SK-N-MC (cell line): ENCODE measurements at regions not wholly inside any gene's neighbourhood (a gene's known extent, or its start where the extent isn't known, plus 50 kb on each side); places are given as distances from the start of the nearest gene placed in this dataset.

Experiments used
- DNase-seq: peaks from one replicate; pipeline ENCODE4 v3.0.0-alpha.2; 2011; ENCODE audit warnings: low read depth, low spot score
- H3K27ac ChIP-seq: fragments of 200-600 bp; sonication (generic); 2 replicates; pipeline ENCODE4 v1.5.1; 2016; ENCODE audit warnings: mixed run types
- H3K36me3 ChIP-seq: fragments of 200-600 bp; sonication (generic); 2 replicates; pipeline ENCODE4 v1.6.1; 2017; ENCODE audit warnings: antibody characterized with exemption, low read length, mixed read lengths; ENCODE audit not compliant: insufficient read depth
- H3K4me3 ChIP-seq: fragments of 200-600 bp; sonication (generic); 2 replicates; pipeline ENCODE4 v1.5.1; 2016
- H3K9ac ChIP-seq: fragments of 200-600 bp; sonication (generic); 2 replicates; pipeline ENCODE4 v1.8.0; 2017; ENCODE audit warnings: mixed run types, mixed read lengths; ENCODE audit not compliant: insufficient read length
- H3K9me3 ChIP-seq: fragments of 200-600 bp; sonication (generic); 2 replicates; pipeline ENCODE4 v1.6.1; 2017; ENCODE audit warnings: low read depth, mild to moderate bottlenecking, antibody characterized with exemption, low read length, moderate library complexity, mixed read lengths
- EZH2 ChIP-seq: fragments of 200-600 bp; sonication (generic); IDR thresholded peaks from one replicate; pipeline ENCODE4 v1.6.1; 2017; ENCODE audit warnings: antibody characterized with exemption
- FOXP2 ChIP-seq: optimal IDR thresholded peaks from 2 replicates; pipeline ENCODE3; 2011; ENCODE audit warnings: mild to moderate bottlenecking, moderate library complexity; ENCODE audit not compliant: insufficient read depth; ENCODE audit errors: extremely low read length, control extremely low read depth
- POLR2AphosphoS5 ChIP-seq: IDR thresholded peaks from 2 replicates; pipeline ENCODE4 v1.6.1; 2012; ENCODE audit warnings: mild to moderate bottlenecking, low read depth, low read length, borderline replicate concordance

DNA sequence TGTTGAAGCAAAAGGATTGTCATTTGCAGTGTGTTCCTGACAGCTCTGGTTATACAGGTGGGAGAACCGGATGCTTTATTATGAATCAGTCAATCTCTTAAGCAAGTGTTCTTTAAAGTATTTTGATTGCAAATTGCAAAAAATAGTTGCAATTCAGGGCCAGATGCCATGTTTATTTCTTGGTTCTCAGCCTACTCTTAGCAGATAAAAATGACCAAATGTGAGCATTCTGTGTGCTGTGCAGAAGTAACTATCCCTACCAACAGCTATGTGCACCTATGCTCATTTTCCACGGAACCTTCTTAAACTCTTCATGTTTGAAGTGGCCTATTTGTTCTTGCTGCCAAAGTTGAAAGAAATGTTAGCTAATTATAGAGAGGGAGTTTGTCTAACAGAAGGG is 262.3 kb upstream of the RASGRP1 start:
- no peak for DNase-seq

DNA sequence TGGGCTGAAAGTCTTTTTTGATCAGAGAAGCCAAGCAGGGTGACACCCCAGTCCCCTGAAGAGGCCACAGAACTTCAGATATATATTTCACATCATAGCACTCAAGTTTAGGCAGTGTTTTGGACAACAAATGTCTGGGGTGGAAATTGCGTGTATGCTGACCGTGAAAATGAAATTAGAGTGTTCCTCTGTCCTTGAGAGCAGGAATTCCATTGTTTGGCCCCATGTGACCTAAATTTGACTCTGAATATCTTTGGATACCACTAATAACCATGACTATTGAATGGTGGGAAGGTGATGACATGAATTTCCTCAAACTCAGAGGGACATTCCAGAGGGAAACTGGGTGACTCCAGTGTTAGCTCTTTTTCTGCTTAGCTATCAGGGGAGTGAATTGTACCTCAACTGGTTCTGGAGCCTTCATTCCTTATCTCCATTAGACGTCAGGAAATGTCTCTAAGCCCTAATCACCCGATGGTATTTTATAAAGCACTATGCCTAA is 263.5 kb upstream of the RASGRP1 start:
- H3K27ac ChIP-seq, result no peak overlapping the region
- H3K9me3 ChIP-seq, result no peaks in the 10 kb centered on the region
- DNase-seq, result no peak
- no peaks in the 10 kb centered on the region for H3K36me3 ChIP-seq
- TF ChIP-seq POLR2AphosphoS5, result no peak
- TF ChIP-seq EZH2, result no peak
- no peak for TF ChIP-seq FOXP2
- no peak overlapping the region for H3K4me3 ChIP-seq
- H3K9ac ChIP-seq, result no peak overlapping the region

More for the DNA sequence above, 262.3 kb upstream of the RASGRP1 start:
- Histone ChIP-seq H3K9ac (no peak overlapping the region), H3K36me3 (no peaks in the 10 kb centered on the region), H3K4me3 (no peak overlapping the region), H3K27ac (no peak overlapping the region), H3K9me3 (no peaks in the 10 kb centered on the region)
- TF ChIP-seq FOXP2 (no peak), EZH2 (no peak), POLR2AphosphoS5 (no peak)

DNA sequence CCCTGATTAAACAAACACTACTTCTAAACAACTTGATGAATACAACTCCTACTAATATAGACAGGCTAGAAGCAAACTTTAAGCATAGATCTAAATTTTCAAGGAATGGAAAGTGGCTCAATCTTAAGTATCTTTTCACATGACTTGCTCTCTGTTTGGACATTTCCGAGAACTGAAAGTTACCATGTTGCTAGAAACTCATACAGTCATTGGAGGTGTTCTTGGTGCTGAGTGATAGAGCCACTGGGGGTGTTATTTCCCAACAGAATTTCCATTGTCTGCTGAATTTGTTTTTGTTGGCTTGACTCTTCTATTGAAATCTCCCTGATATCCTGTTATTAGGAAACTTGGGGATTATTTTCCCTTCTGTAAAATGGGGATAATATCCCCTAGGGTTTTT is 264.5 kb upstream of the RASGRP1 start:
- H3K36me3 ChIP-seq, result no peaks in the 10 kb centered on the region
- no peaks in the 10 kb centered on the region for H3K9me3 ChIP-seq
- no peak overlapping the region for H3K27ac ChIP-seq
- no peak for DNase-seq
- H3K9ac ChIP-seq, result no peak overlapping the region
- no peak overlapping the region for H3K4me3 ChIP-seq
- TF ChIP-seq POLR2AphosphoS5, result no peak
- no peak for TF ChIP-seq FOXP2
- TF ChIP-seq EZH2, result no peak

GRCh38 chr15:38842226-38842625 is 277.6 kb upstream of the RASGRP1 start:
- Histone ChIP-seq H3K4me3 (no peak overlapping the region), H3K9me3 (no peaks in the 10 kb centered on the region), H3K27ac (no peak overlapping the region), H3K36me3 (no peaks in the 10 kb centered on the region), H3K9ac (no peak overlapping the region)
- DNase-seq, result no peak
- TF ChIP-seq FOXP2 (no peak), EZH2 (no peak), POLR2AphosphoS5 (no peak)

- Histone ChIP-seq H3K36me3 (no peaks in the 10 kb centered on the region), H3K9ac (no peak overlapping the region), H3K4me3 (no peak overlapping the region), H3K27ac (no peak overlapping the region), H3K9me3 (no peaks in the 10 kb centered on the region)
- no peak for DNase-seq
- TF ChIP-seq EZH2, result no peak
- TF ChIP-seq POLR2AphosphoS5, result no peak
- TF ChIP-seq FOXP2, result no peak
Measured at GRCh38 chr15:38843051-38843501, 278.5 kb upstream of the RASGRP1 start.

DNA sequence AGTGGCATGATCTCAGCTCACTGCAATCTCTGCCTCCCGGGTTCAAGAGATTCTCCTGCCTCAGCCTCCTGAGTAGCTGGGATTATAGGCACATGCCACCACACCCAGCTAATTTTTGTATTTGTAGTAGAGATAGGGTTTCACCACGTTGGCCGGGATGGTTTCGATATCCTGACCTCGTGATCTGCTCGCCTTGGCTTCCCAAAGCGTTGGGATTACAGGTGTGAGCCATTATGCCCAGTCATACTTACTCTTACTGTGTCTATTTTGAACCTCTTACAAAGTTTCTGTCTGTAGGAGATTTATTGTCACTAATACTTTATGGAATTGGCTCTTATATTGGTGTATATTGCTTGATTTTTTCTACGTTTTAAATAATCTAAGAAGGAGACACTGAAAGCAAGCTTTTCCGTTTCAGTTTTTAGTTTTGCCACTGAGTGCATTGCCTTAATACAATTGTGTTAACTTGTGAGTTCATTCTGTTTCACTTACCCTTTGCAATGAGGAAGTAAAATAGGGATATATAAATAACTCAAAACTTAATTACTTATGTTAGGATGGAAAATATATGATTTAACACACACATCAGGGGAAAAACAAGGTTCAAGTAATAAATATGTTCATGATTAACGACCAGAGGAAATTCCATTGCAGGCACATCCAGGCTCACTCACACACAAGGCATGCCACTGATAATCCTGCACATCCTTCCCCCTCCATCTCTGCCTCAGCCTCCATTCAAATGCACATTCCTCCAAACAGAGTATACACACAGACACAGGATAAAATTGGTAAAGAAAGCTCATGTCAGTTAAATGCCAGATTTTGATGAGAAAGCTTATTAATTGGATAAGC is 279.3 kb upstream of the RASGRP1 start:
- Histone ChIP-seq H3K9ac (no peak overlapping the region), H3K27ac (no peak overlapping the region), H3K4me3 (no peak overlapping the region), H3K9me3 (no peaks in the 10 kb centered on the region), H3K36me3 (no peaks in the 10 kb centered on the region)
- no peak for DNase-seq
- TF ChIP-seq EZH2 (no peak), POLR2AphosphoS5 (no peak), FOXP2 (no peak)

DNA sequence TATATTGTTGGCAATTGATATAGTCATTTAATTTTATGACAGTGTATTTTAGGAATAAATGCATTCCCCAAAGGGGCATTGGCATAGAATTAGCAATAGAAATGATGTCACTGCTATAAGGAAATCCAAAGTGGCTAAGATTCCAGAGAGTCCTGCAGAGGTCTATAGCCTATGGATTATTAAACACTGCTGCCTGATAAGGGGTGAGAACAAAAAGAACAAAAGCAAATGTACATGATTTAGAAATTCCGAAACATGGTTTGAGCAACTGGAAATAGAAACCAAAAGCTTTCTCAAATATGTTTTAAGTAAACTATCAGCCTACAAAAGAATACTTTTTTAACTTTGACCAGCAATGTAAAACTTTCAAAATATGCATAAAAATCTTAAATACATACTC is 280.1 kb upstream of the RASGRP1 start:
- TF ChIP-seq POLR2AphosphoS5, result no peak
- TF ChIP-seq EZH2, result no peak
- no peak for TF ChIP-seq FOXP2
- Histone ChIP-seq H3K4me3 (no peak overlapping the region), H3K9me3 (no peaks in the 10 kb centered on the region), H3K27ac (no peak overlapping the region), H3K36me3 (no peaks in the 10 kb centered on the region), H3K9ac (no peak overlapping the region)
- no peak for DNase-seq

GRCh38 chr15:38846346-38846745 is 281.7 kb upstream of the RASGRP1 start:
- Histone ChIP-seq H3K36me3 (no peaks in the 10 kb centered on the region), H3K27ac (no peak overlapping the region), H3K9ac (no peak overlapping the region), H3K9me3 (no peaks in the 10 kb centered on the region), H3K4me3 (no peak overlapping the region)
- DNase-seq, result no peak
- TF ChIP-seq POLR2AphosphoS5, result no peak
- TF ChIP-seq EZH2, result no peak
- no peak for TF ChIP-seq FOXP2

DNA sequence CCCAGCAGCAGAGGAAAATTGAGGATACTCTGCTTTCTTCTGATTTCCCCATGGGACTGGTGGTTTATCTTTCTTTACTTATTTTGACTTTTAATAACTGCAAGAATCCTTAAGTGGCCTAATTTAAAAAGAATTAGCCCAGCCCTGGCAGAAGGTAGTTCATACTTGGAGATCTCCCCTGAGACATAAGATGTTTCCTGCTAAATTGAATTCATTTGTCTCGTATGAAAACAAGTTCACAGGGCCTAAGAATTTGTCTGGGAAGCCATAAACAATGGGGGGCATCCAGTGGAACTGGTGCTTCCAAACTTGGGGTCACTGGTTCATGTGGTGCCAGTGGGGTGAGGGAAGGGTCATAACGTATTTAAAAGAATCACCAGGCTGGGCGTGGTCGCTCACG is 283.1 kb upstream of the RASGRP1 start:
- DNase-seq, result no peak
- no peaks in the 10 kb centered on the region for H3K36me3 ChIP-seq
- H3K9me3 ChIP-seq, result no peaks in the 10 kb centered on the region
- H3K27ac ChIP-seq, result no peak overlapping the region
- TF ChIP-seq POLR2AphosphoS5 (no peak), EZH2 (no peak), FOXP2 (no peak)
- H3K9ac ChIP-seq, result no peak overlapping the region
- H3K4me3 ChIP-seq, result no peak overlapping the region
